ENCODE measurements at regions not wholly inside any gene's neighbourhood (a gene's known extent, or its start where the extent isn't known, plus 50 kb on each side); places are given as distances from the start of the nearest gene placed in this dataset.

DNA sequence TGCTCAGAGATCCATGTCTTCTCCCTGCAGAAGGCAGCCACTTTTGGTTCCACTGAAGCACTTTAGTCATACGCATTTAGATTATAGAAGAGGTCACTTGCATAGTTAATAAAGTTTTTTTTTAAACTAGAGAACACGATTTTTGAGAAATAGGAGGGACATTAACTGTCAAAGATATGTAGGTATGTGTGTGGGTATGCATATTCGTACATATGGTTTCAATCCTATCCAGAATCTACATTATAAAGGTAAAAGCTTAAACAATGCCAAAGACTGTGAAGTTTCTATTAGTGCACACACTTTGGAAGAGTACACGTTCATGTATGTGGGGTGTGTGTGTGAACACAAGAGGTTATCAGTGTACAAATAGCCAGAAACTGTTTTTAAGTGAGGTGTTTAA lies 103.2 kb downstream of the BTBD3 start:
- in situ Hi-C loops (cut with HindIII; ENCODE audit: low sequenced_read_pairs) = no loop called here

DNA sequence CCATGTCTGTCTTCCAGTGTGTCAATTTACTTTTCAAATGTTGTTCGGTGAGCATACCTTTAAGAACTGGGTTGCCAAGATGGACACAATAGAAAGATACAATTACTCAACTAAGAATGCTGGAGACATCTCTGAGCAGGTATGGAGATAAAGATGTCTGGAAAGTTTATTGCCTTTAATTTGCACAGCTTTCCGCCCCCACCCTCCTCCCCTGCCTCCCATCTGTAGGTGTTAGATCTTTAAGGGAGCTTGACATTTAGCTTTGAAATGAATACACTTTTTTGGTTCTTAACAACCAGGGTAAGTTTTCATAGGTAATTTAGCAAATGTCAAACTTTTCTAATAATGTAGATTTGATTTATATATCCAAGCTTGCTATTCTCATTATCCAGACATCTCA lies 104.4 kb downstream of the BTBD3 start:
- in situ Hi-C loops (cut with HindIII; ENCODE audit: low sequenced_read_pairs) = no loop called here

DNA sequence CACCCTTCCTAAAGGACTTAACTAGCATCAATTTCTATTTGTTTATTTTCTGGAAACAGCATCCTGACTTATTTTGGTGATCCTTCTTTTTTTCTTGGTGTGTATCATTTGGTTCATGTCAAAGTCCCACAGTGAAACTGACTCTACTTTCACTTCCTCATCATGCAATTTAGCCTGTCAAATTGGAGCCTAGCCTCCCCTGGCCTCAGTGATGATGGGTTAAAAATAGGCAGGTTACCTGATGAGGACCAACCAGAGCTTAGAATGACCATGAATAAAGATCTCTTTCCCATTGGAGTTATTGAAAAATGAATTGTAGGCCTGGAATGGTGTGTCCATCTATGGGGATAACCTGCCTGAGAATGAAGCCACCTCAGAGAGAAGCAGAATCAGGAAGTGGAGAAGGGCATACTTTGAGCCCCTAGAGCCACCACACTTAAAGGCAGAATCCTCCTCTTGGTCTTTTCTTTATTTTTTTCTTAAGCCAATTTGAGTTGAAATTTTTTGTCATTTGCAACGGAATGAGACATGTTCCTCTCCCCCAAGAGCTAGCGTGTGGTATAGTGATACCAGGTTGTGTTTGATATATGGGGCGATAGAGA lies 105.6 kb downstream of the BTBD3 start:
- in situ Hi-C loops (cut with HindIII; ENCODE audit: low sequenced_read_pairs) = no loop called here

DNA sequence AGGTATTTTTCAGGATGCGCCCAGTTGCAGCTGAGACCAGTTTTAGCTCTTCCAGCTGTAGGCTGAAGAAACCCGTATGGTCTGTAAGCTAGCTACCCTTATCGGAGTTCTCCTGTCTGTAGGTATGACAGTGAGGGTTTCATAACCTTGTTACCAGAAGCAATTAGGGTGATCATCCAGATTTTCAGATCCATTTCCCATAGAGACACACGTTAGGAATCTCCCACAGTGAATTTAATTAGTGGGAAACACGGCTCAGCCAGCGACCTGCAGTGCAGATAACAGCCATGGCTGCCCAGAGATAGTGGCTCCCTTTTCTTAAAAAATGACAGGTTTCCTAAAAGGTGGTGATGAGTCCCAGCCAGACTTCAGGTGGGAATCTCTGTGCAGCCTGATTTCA lies 111.1 kb downstream of the BTBD3 start:
- in situ Hi-C loops (cut with HindIII; ENCODE audit: low sequenced_read_pairs) = no loop called here

DNA sequence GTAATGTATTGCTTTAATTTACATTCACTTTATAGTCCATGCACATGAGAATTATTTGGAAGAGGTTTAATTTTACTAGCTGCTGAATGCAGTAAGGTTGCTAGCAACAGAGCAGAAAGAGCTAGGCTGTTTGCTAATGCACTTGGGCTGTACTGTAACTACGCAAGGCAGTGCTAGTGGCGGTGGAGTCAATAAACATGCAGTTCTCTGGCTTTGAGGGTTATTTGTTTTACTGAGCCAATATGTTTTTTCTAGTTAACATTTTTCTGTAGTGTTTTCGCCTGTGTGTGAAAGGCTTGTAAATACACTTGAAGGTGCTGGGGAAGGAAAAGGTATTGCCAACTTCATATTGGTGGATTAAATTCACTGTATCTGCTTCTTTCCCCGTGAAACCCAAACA lies 112.8 kb downstream of the BTBD3 start:
- in situ Hi-C loops (cut with HindIII; ENCODE audit: low sequenced_read_pairs) = no loop called here

DNA sequence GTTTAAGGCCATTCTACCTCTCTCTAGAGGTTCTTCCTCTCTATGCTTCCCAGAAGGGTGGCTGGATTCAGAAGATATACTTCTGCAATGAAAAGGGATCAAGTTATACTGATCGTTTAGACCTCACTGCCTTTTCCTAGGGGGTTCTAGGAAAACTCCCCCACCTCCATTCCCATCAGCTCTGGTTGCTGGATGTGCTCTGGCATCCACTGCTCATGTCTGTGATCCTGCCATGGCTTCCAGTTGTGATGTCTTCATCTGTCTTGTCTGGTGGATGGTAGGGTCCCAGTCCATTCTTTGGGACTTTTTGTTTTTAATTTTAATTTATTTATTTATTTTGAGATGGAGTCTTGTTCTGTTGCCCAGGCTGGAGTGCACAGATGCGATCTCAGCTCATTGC lies 118.4 kb downstream of the BTBD3 start:
- in situ Hi-C loops (cut with HindIII; ENCODE audit: low sequenced_read_pairs) = no loop called here

DNA sequence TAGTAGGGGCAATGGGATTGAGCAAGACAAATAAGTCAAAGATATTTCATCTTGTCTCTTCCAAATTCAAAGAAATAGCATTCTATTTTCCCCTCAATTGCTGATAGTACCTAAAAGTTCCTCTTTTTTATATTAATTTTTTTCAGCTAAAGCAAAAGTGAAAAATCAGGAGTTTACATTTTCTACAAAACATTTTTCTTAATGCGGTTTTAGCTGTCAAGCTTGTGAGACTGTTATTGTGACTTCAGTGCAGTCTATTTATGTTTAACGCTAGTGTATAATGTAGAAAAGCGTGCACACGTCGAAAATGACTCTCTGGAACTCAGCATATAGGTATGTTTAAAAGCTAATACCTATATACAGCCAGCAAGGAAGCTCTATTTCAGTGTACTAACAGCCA lies 119.8 kb downstream of the BTBD3 start:
- in situ Hi-C loops (cut with HindIII; ENCODE audit: low sequenced_read_pairs) = no loop called here

DNA sequence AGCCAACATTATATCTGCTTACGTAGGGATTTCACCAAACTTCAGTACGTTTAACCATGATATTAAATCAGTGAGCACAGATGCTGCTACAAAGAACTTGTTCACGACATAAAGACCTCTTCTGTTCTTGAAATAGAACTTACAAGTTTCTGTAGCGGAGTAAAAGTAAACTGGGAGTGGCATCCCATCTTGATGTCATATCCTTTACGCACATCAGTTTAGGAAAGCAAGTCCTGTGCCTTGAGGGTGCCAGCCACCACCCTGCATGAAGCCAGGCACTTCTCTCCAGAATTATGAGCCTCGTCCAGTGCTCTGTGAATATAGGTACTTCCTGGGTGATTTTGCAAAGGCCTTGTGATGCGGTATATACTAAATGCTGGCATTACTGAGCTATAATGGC lies 122.6 kb downstream of the BTBD3 start:
- in situ Hi-C loops (cut with HindIII; ENCODE audit: low sequenced_read_pairs) = no loop called here

DNA sequence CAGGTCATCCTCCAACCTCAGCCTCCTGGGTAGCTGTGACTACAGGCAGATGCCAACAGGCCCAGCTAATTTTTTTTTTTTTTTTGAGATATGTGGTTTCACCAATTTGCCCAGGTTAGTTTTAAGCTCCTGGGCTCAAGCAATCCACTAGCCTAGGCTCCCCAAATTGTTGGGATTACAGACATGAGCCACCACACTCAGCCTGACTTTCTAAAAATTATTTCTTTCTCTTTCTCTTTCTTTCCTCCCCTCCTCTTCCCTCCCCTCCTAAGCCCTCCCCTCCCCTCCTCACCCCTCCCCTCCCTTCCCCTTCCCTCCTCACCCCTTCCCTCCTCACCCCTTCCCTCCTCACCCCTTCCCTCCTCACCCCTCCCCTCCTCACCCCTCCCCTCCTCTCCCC lies 127.3 kb downstream of the BTBD3 start:
- in situ Hi-C loops (cut with HindIII; ENCODE audit: low sequenced_read_pairs) = loop anchor here (5.0 kb wide), 1 partner anchor 42 kb away; no protein-coding TSS in a partner anchor

DNA sequence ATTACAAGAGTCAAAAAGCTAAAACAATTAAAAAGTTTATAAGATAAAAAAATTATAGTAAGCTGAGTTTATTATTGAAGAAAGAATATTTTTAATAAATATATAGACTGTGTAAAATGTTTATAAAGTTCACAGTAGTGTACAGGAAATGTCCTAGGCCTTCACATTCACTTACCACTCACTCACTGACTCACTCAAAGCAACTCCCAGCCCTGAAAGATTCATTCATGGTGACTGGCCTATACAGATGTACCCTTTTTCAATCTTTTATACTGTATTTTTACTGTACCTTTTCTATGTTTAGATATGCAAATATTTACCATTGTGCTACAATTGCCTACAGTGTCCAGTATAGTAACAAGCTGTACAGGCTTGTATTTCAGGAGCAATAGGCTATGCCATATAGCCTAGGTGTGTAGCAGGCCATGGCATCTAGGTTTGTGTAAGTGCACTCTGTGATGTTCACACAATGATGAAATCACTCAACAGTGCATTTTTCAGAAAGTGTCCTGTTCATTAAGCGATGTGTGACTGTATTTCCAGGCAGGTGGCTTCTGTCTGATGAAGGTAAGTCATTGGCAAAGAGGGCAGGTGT lies 130.2 kb downstream of the BTBD3 start:
- in situ Hi-C loops (cut with HindIII; ENCODE audit: low sequenced_read_pairs) = loop anchor here (5.0 kb wide), 1 partner anchor 39 kb away; no protein-coding TSS in a partner anchor

DNA sequence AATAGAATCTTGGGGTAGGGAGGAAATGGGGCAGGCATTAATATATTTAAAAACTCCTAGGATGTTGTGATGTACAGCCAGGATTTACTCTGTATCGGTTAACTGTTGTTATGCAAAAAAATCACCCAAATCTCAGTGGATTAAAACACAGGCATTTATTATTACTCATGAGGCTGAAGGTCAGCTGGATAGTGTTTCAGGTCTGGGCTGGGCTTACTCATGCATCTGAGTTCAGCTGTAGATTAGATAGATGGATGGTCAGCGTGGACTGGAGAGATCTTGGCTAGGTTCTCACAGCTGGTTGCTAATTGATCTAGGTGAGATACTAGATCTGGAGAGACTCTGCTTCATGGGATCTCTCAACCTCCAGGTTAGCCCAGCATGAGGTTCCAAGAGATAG lies 131.4 kb downstream of the BTBD3 start:
- in situ Hi-C loops (cut with HindIII; ENCODE audit: low sequenced_read_pairs) = loop anchor here (5.0 kb wide), 1 partner anchor 38 kb away; no protein-coding TSS in a partner anchor

DNA sequence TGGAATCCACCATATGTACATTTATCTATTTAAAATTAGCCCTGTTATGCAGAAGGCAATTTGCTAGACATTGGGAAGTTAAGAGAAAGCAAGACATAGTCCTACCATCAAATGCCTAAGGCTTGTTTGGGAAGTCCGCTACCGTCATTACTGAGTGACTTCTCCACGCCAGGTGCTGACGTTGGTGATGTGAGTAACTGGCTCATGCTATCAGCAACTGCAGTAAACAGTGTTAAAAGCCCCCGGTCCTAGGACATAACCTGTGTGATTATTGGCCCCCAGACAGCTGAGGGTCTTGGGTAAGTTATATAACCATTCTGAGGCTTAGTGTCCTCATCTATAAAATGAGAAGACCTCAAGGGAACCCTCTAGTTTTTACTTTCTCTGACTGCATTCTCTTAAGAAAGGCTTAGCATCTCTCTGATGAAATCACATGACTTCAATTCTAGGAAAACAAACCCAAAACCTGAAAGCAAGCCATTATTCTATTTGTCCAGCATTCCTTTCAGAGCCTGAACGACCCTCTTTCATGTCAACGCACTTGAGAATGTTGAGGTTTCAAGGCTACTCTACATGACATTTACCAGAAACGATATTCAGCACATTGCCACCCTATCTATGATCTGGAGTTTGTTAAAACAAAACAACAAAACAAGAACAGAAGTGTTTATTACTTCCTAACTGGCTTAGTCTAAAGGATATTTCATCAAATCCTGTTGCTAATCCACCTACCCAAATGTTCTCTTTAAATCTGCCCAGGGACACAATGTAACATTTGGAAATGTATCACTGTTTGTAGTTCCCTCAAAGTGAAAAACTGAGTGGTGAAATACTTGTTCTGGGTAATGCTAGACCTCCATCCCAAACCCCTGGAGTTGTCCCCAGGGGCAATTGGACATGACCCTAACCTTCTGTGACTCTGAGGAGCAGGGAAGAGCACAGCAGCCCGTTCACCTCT lies 133.8 kb downstream of the BTBD3 start:
- in situ Hi-C loops (cut with HindIII; ENCODE audit: low sequenced_read_pairs) = no loop called here

DNA sequence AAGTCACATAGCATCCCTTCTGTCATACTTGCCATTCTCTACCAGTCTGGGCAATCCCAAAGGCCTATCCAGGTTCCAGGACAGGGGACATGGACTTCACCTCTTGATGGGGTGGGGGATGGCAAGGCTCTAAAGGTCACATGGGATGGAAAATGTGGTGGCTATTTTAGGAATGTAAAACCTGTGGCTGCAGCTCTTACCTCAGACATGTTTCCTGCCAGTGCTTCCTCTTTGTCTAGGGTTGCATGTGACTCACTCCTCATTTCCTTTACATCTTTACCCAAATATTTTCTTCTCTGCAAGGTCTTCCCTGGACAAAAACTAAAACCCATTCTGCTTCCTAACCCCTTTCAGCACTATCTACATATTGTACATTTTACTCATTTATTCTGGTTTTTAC lies 135.7 kb downstream of the BTBD3 start:
- in situ Hi-C loops (cut with HindIII; ENCODE audit: low sequenced_read_pairs) = no loop called here

DNA sequence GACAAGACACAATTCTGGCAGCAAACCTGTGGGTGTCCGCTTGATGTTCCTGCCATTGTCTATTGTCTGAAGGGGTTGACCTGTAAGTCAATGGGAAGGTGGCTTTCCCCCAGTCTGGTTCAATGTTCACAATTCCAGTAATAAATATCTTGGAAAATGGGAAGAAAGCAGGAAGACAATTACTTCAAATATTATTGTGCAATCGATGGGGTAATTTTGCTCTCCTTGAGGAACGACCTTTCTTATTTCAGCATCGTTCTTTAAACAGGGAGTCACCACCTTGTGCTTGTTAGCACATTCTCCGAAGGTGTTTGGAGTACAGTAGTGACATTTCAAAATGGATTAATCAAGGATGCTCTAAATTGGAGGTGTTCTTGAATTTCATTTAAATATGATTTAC lies 136.9 kb downstream of the BTBD3 start:
- in situ Hi-C loops (cut with HindIII; ENCODE audit: low sequenced_read_pairs) = no loop called here

DNA sequence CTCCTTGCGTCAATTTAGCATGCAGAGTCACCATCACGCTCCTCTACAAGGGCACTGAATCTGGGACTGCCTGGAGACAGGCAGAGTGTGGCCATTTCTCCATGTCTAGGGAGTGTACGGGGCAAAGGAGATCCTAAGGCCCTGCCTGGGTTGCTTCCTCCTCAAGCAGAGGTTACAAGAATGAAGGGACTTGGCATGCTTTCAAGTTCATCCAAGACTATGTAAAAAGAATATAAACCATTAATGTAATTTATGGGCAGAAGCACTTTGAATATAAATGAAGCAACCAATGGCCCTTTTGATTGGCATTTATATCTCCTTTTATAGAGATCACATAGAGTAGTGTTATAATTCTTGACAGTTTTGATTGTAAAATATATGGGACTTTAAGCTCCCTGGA lies 137.5 kb downstream of the BTBD3 start:
- in situ Hi-C loops (cut with HindIII; ENCODE audit: low sequenced_read_pairs) = no loop called here

DNA sequence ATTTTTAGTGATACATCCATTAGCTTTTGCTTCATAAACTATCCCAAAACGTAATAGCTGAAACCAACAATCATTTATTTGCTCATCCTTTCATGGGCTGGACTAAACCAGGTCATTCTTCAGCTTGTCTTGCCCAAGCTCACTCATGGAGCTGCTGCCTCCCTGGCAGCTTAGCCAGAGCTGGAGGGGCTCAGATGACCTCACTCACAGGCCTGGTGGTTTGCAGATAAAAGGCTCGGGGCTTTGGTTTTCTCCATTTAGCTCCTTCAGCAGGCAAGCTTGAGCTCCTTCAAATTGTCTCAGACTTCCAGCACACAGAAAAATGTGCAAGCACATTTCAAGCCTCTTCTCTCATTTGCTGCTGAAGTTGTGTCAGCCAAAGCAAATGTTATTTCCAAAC lies 139.1 kb downstream of the BTBD3 start:
- in situ Hi-C loops (cut with HindIII; ENCODE audit: low sequenced_read_pairs) = no loop called here

DNA sequence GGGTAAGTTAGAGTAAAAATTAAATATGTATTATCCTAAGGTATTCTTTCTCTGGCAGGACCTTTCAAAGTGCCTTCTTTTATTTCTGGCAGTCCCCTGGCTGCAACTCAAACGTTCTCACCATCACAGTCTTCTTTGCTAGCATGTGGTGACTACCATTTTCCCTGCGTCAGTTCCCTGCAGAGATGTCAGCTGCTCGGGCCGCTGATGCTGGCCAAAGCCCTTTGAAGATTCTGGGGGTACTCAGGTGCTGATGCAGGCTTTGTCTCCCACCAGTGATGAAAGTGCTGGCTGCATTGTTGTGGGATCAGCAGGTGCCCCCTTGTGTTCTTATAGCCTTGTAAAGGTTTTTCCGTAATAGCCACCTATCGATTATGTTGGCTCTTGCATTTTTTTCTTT lies 140.1 kb downstream of the BTBD3 start:
- in situ Hi-C loops (cut with HindIII; ENCODE audit: low sequenced_read_pairs) = no loop called here

DNA sequence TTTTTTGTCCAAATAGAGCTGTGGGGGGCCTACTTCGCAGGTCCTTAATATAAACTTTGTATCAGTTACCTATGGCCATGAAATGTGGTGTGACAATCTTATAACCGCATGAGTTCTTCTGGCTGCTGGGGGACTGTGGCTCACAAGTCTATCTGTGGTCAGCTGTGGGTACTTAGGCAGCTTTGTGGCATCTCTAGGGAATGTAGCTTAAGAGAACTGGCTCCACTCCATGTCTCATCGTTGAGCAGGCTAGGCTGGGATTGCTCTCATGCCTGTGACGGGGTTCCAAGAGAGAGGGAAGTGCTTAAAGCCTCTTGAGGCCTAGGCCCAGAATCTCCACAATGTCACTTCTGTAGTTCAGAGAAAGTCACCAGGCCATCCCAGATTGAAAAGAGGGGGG lies 140.5 kb downstream of the BTBD3 start:
- in situ Hi-C loops (cut with HindIII; ENCODE audit: low sequenced_read_pairs) = no loop called here

DNA sequence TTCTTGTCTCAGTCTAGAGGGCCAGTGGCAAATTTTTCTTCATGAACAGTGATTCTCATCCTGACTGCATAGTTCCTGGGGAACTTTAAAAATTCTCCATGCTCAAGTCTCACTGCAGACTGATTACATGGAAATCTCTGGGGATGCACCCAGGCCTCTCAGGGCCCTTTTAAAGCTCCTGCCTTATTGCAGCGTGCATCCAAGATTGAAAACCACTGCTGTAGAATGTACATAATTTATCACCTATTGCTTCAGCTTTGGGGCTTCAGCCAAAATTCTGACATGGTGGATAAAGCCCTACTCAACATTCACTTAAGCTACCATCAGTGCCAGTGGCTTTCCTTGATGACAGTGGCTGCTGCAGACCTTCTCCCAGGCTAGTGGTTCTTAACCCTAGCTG lies 143.8 kb downstream of the BTBD3 start:
- in situ Hi-C loops (cut with HindIII; ENCODE audit: low sequenced_read_pairs) = no loop called here

DNA sequence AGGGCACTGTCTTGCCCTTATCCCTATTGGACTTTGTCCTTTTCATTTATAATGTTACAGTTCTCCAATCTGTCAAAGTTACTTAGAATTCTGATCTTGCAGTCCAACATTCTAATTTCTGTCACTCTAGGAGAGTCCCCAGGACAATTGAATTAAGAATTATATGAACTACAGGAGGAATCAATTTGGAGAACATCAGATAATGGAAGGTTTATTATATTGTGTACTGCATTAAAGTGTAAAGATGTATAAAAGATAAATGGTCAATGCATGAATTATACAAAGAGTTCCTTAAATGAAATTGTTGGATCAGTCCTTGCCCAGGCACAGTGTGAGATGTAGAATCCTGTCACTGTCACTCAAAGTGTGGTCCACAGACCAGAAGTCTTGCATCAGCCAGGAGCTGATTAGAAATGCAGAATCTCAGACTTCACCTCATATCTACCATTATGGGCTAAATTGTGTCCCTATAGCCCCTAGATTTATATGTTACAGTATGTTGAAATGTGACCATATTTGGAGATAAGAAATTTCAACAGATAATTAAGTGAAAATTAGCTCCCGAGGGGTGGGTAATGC lies 145.5 kb downstream of the BTBD3 start:
- in situ Hi-C loops (cut with HindIII; ENCODE audit: low sequenced_read_pairs) = no loop called here

DNA sequence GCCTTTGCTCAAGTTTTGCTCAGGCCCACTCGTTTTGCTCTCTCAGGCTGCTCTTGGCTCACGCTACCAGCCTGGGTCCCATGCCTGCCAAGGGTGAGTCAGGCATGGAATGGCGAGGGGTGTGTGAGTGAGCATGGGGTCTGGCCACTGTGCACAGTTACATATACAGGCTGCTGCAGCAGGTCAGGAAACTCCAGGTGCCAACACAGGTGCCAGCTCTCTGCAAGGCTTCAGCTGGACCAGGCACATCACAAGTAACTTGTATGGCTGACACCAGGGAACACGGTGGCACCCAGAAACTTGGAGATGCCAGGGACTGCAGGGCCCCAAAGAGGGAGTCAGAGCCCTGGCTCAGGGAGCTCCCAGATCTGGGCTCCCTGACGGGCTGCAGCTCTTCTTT lies 146.8 kb downstream of the BTBD3 start:
- in situ Hi-C loops (cut with HindIII; ENCODE audit: low sequenced_read_pairs) = no loop called here

DNA sequence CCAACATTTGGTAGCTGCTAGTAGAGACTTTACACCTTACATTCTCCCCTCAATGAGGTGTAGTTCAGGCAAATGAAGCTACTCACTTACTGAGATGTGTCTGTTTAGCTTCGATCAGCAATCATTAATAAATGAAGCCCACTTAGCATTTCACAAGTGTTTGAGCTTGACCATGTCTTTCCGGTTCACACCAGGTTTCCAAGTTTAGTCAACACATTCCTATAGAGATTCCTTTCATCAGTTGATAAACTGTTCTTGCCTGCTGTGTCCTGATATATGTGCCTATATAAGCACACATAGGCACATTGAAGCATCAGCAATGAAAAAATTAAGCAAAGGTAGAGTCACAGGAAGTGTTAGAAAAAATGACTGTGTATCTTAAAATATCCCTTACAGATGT lies 150.0 kb downstream of the BTBD3 start:
- in situ Hi-C loops (cut with HindIII; ENCODE audit: low sequenced_read_pairs) = no loop called here

All from endothelial cell of hepatic sinusoid (primary cell).